Astrocyte of the spinal cord (primary cell): ENCODE measurements at regions not wholly inside any gene's neighbourhood (a gene's known extent, or its start where the extent isn't known, plus 50 kb on each side); places are given as distances from the start of the nearest gene placed in this dataset.

Experiments
- DNase-seq: peaks from one replicate; pipeline ENCODE4 v3.0.0; 2011; ENCODE audit warnings: low read depth, low spot score
- H3K4me3 ChIP-seq: 2 replicates; pipeline ENCODE4 v1.5.1; 2011; ENCODE audit warnings: low read depth, mild to moderate bottlenecking, low read length, moderate library complexity
- CTCF ChIP-seq: IDR thresholded peaks from 2 replicates; pipeline ENCODE4 v1.5.1; 2012; ENCODE audit warnings: low read depth, mild to moderate bottlenecking, low read length, inconsistent platforms
- in situ Hi-C: cut with HindIII; loops from 2 replicates; pipeline ENCODE4 v1.10.0; 2017; ENCODE audit warnings: low sequenced_read_pairs

GRCh38 chr12:33690562-33690961, 250.9 kb upstream of the SYT10 start:
- no peak overlapping the region for H3K4me3 ChIP-seq
- in situ Hi-C loops = no loop called here

GRCh38 chr12:33703221-33703620, 263.6 kb upstream of the SYT10 start:
- in situ Hi-C loops = no loop called here
- no peak for DNase-seq
- no peak for TF ChIP-seq CTCF
- H3K4me3 ChIP-seq = no peak overlapping the region

More at GRCh38 chr12:33690562-33690961, 250.9 kb upstream of the SYT10 start:
- no peak for TF ChIP-seq CTCF
- DNase-seq = no peak

GRCh38 chr12:33706927-33707326, 267.3 kb upstream of the SYT10 start:
- in situ Hi-C loops = no loop called here
- DNase-seq = no peak
- TF ChIP-seq CTCF = no peak
- no peak overlapping the region for H3K4me3 ChIP-seq

- in situ Hi-C loops = no loop called here
Measured at GRCh38 chr12:33708935-33709334, 269.3 kb upstream of the SYT10 start.

GRCh38 chr12:33710548-33710947, 270.9 kb upstream of the SYT10 start:
- no peak overlapping the region for H3K4me3 ChIP-seq
- no peak for TF ChIP-seq CTCF
- in situ Hi-C loops = no loop called here
- DNase-seq = no peak

More at GRCh38 chr12:33708935-33709334, 269.3 kb upstream of the SYT10 start:
- DNase-seq = no peak
- no peak for TF ChIP-seq CTCF
- no peak overlapping the region for H3K4me3 ChIP-seq

GRCh38 chr12:33718631-33719030, 279.0 kb upstream of the SYT10 start:
- no peak for DNase-seq
- TF ChIP-seq CTCF = no peak
- in situ Hi-C loops = no loop called here
- H3K4me3 ChIP-seq = no peak overlapping the region

- H3K4me3 ChIP-seq = no peak overlapping the region
- no peak for TF ChIP-seq CTCF
- in situ Hi-C loops = no loop called here
- no peak for DNase-seq
Measured at GRCh38 chr12:33721561-33721960, 281.9 kb upstream of the SYT10 start.
